DMS 273 (cell line): ENCODE measurements at regions not wholly inside any gene's neighbourhood (a gene's known extent, or its start where the extent isn't known, plus 50 kb on each side); places are given as distances from the start of the nearest gene placed in this dataset.
"Not testable (repeated sequence)": the region's sequence is repeated elsewhere in the genome, so short reads cannot be mapped to it uniquely, and the experiment has no call there.

Experiments used
- DNase-seq: peaks from one replicate; lab custom pipeline; 2025; ENCODE audit not compliant: unreplicated experiment; lab: John Stamatoyannopoulos, UW

DNA sequence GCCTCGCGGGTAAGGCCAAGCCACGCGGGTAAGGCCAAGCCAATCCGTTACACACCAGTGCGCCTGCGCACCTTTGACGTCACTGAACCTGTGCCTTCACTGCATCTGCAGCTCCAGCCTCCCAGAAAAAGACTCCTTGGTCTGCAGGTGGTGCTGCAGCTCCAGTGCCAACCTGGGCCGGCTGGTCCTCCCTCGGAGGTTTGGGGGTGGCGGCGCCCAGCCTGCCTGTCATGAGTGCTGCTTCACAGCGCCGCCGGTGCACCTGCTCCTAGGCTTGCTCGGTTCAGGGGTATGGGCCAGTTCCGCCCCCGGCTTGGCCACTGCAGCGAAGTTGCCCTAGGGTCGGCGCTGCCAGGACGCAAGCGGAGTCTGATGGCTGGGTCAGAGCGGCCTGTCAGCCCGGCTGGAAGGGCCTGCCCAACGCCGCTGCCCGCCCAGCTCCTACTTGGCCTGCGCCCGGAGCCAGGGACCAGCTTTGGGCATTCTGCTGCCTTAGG, 146.6 kb downstream of the USP22 start:
- no peak for DNase-seq

- not testable (repeated sequence) for DNase-seq
Observed at GRCh38 chr17:20898726-20899125, 144.1 kb downstream of the USP22 start.

DNA sequence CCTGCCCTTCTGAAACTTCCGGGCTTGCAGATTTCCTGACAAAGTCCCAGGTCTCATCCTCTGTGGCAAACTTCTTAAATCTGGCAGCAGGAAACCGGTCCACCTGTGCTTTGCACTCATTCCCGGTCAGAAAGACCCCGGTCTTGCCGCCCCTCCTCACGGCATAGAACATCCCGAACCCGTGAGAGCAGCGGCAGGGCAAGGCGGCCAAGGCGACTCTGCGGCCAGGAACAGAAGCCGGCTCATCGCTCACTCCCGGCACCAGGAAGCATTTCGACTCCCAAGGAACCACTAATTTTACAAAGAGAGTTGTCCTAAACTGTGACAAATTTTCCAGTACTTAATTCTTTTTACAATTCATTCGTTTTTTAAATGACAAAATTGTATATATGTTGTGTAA, 140.3 kb downstream of the USP22 start:
- not testable (repeated sequence) for DNase-seq

GRCh38 chr17:20903549-20903948, 139.3 kb downstream of the USP22 start:
- peak; percentile 17 for DNase-seq

GRCh38 chr17:20908313-20909267, 134.2 kb downstream of the USP22 start:
- peak; percentile 89 for DNase-seq

GRCh38 chr17:20914658-20915057, 128.2 kb downstream of the USP22 start:
- no peak for DNase-seq

- no peak for DNase-seq
Observed at GRCh38 chr17:20916383-20916782, 126.4 kb downstream of the USP22 start.

DNA sequence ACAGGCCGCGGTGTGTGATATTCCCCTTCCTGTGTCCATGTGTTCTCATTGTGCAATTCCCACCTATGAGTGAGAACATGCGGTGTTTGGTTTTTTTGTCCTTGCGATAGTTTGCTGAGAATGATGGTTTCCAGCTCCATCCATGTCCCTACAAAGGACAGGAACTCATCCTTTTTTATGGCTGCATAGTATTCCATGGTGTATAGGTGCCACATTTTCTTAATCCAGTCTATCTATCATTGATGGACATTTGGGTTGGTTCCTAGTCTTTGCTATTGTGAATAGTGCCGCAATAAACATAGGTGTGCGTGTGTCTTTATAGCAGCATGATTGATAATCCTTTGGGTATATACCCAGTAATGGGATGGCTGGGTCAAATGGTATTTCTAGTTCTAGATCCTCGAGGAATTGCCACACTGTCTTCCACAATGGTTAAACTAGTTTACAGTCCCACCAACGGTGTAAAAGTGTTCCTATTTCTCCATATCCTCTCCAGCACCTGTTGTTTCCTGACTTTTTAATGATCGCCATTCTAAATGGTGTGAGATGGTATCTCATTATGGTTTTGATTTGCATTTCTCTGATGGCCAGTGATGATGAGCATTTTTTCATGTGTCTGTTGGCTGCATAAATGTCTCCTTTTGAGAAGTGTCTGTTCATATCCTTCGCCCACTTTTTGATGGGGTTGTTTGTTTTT, 125.1 kb downstream of the USP22 start:
- not testable (repeated sequence) for DNase-seq

DNA sequence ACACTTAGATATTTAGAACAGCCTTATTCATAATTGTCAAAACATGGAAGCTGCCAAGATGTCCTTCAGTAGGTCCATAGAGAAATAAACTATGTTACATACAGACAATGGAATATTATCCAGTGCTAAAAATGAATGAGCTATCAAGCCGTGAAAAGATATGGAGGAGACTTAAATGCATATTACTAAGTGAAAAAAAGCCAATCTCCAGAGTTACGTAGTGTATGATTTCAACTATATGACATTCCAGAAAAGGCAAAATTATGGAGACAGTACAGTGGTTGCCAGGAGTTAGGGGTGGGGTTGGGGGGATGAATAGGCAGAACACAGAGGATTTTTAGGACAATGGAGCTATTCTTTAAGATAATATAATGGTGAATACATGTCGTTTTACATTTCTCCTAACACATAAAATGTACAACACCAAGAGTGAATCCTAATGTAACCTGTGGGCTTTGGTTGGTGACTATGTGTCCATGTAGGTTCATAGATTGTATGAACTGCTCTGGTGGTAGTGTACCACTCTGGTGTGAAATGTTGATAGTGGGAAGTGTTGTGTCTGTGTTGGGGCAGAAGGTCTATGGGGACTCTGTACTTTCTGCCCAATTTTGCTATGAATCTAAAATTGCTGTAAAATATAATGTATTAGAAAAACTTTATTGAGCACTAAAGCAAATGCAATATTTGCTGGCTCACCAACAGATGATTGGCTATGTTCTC, 122.6 kb downstream of the USP22 start:
- no peak for DNase-seq

DNA sequence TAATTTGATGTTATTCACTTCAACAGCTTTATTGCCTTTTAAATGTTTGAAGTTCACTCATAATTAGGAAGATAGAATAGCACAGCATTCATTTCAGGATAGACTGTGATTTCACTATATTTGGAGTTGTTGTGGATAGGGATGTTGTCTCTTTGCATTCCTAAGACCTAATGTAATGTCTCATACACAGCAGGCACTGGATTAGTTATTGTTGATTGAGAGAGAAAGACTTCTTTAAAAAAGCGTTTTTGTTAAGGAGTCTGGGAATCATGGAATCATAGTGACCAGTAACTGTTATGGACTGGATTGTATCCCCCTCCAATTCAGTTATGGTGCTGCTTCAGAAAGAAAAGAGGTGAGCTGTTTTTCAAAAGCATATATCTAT, 122.0 kb downstream of the USP22 start:
- no peak for DNase-seq

GRCh38 chr17:20922128-20922670, 120.6 kb downstream of the USP22 start:
- DNase-seq: peak; percentile 31

GRCh38 chr17:20924306-20924705, 118.5 kb downstream of the USP22 start:
- no peak for DNase-seq

DNA sequence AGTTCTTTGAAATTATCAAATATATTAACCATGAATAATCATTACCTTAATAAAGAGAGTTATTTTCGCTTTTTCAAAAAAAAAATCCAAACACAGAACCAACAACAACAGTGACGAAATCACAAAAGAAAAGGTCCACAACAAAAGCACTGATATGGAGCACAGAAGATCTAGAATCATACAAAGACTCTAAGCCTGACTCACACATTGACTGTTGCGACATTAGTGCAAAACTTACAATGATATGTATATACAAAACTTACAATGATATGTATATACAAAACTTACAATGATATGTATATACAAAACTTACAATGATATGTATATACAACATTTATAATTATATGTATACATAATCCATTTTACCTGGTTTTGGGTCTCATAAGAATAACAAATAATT, 117.7 kb downstream of the USP22 start:
- no peak for DNase-seq

DNA sequence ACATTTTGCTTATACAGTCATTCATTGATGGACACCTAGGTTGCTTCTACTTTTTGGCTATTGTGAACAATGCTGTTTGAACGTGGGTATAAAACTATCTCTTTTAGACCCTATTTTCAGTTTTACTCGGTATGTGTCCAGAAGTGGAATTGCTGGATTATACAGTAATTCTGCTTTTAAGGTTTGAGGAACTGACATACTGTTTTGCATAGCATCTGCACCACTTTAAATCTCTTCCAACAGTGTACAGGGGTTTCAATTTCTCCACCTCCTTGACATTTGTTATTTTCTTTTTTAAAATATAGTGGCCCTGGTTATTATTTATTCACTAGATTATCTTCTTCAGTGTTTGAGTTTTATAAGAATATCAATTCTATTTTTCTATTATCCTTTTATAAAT, 116.9 kb downstream of the USP22 start:
- DNase-seq: no peak

GRCh38 chr17:20926532-20926931, 116.3 kb downstream of the USP22 start:
- no peak for DNase-seq

- no peak for DNase-seq
Observed at GRCh38 chr17:20927308-20927977, 115.4 kb downstream of the USP22 start.

DNA sequence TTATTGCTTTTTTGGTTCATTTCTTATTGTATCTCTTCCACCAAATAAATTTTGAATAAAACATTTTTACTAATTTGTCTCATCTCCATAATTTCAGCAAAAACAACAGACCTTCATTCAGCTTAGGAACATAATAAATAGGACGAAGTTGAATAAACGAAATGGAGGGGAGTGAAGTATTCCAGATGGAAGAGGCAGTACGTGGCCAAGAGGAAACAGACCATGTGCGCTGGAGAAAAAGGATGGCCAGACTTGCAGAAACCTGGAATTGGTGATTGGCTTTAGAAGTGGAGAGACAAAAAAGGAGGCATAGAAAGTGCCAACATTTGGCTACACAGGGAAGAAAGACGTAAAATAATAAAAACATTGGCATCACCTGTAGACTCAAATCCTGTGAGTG, 113.5 kb downstream of the USP22 start:
- no peak for DNase-seq

- no peak for DNase-seq
Observed at GRCh38 chr17:20930081-20930760, 112.6 kb downstream of the USP22 start.

DNA sequence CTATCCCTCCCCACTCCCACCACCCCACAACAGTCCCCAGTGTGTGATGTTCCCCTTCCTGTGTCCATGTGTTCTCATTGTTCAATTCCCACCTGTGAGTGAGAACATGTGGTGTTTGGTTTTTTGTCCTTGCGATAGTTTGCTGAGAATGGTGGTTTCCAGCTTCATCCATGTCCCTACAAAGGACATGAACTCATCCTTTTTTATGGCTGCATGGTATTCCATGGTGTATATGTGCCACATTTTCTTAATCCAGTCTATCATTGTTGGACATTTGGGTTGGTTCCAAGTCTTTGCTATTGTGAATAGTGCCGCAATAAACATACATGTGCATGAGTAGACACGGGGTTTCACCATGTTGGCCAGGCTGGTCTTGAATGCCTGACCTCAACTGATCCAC, 109.8 kb downstream of the USP22 start:
- not testable (repeated sequence) for DNase-seq

DNA sequence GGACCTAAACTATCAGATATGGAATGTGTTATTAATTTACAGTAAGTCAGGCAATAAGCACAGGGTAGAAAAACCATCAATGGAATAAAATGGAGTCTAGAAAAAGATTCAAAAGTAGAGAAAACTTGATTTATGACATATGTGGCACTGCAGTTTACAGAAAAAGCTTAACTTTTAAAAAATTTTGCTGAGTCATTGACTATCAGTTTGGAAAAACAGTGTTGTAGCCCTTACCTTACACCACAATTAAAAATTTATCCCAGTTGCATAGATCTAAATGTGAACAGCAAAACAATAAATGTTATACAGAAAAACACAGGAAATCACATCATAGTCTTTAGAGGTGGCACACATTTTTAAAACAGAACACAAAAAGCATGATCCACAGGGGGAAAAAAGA, 108.5 kb downstream of the USP22 start:
- DNase-seq: no peak
